ENCODE measurements at regions not wholly inside any gene's neighbourhood (a gene's known extent, or its start where the extent isn't known, plus 50 kb on each side); places are given as distances from the start of the nearest gene placed in this dataset.

- Histone ChIP-seq H3K9me3 (ENCODE audit: control insufficient read depth, low read depth, low read length) (no peaks in the 10 kb centered on the region), H3K9ac (ENCODE audit: extremely low read depth, insufficient read length, low read length) (no peak overlapping the region), H3K4me2 (ENCODE audit: insufficient read depth, insufficient read length, low read length) (no peak overlapping the region), H2AK5ac (ENCODE audit: insufficient read length, low read length) (no peak overlapping the region), H3K14ac (ENCODE audit: insufficient read depth, low read length) (no peak overlapping the region), H3K23ac (ENCODE audit: insufficient read length, low read depth, low read length) (no peak overlapping the region), H2AFZ (ENCODE audit: low read length) (no peak overlapping the region), H3K23me2 (ENCODE audit: insufficient read length, low read depth, low read length, poor library complexity, severe bottlenecking) (no peaks in the 10 kb centered on the region), H3K56ac (ENCODE audit: insufficient read length, low read depth, low read length) (no peak overlapping the region), H3K27me3 (ENCODE audit: insufficient read depth, low read length) (no peaks in the 10 kb centered on the region), H3K4me1 (ENCODE audit: insufficient read depth, low read length) (no peaks in the 10 kb centered on the region), H4K91ac (ENCODE audit: insufficient read length, low read depth, low read length) (no peak overlapping the region), H2BK120ac (ENCODE audit: low read depth, low read length, poor library complexity, severe bottlenecking) (no peak overlapping the region), H2BK20ac (ENCODE audit: low read depth, low read length, poor library complexity, severe bottlenecking) (no peak overlapping the region), H3K79me2 (ENCODE audit: insufficient read depth, low read length) (no peaks in the 10 kb centered on the region), H3T11ph (ENCODE audit: low read length) (no peak overlapping the region), H4K5ac (ENCODE audit: insufficient read length, low read depth, low read length) (no peak overlapping the region), H2BK12ac (ENCODE audit: insufficient read length, low read depth, low read length) (no peak overlapping the region), H2BK5ac (ENCODE audit: insufficient read length, low read length) (no peak overlapping the region), H3K18ac (ENCODE audit: insufficient read length, low read depth, low read length) (no peak overlapping the region), H4K20me1 (ENCODE audit: control insufficient read depth, insufficient read depth, insufficient read length) (no peaks in the 10 kb centered on the region), H4K8ac (replicated peaks; ENCODE audit: insufficient read length, low read depth, low read length) (no peak overlapping the region), H3K27ac (ENCODE audit: insufficient read length, low read depth, low read length) (no peak overlapping the region), H2BK15ac (ENCODE audit: low read depth, low read length) (no peak overlapping the region), H3K79me1 (ENCODE audit: insufficient read depth, low read depth, low read length, poor library complexity, severe bottlenecking) (no peaks in the 10 kb centered on the region), H3K4ac (ENCODE audit: low read depth, low read length) (no peak overlapping the region)
- Mint-ChIP-seq H3K4me3 (no peak overlapping the region), H3K9me3 (no peaks in the 10 kb centered on the region), H3K27ac (no peak overlapping the region), H3K4me1 (peaks cover 6 to 10% of the 10 kb centered on the region in 2 experiments; a peak in 3 of 4 replicates), H3K27me3 (ENCODE audit: low read depth) (no peaks in the 10 kb centered on the region), H3K36me3 (ENCODE audit: insufficient read depth in 1 of 3, low read depth in 3 of 3) (no peaks in the 10 kb centered on the region)
- no peak for TF ChIP-seq CTCF (conservative IDR thresholded peaks at IDR 0.05)
- WGBS (ENCODE audit: extremely low coverage, insufficient read length, low lambda C conversion rate) = no CpG with 5 or more reads among the region's 1 CpG
- no peak for DNase-seq
Measured at GRCh38 chr5:101103874-101104273, 200.8 kb upstream of the ST8SIA4 start.

All from H9 (cell line).